ENCODE measurements at regions not wholly inside any gene's neighbourhood (a gene's known extent, or its start where the extent isn't known, plus 50 kb on each side); places are given as distances from the start of the nearest gene placed in this dataset.

DNA sequence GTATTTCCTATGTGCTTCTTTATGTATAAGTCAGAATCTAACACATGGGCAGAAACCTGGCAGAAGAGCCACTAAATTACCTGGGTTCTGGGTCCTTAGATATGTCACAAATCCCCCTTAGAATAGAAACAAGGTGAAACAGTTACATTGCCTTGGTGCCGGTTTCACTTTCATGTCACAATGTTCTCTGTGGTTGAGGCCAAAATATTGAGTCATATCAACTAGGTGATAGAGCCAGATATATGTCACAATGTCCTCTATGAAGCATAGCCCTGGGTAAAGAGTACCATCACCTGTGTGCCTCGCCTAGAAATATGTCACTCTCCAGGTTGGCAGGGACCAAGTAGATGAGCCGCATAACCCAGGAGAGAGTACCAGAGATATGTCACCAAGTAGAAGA, 899.8 kb upstream of the TSPY4 start (continued):
- TF ChIP-seq, protein P1, sequence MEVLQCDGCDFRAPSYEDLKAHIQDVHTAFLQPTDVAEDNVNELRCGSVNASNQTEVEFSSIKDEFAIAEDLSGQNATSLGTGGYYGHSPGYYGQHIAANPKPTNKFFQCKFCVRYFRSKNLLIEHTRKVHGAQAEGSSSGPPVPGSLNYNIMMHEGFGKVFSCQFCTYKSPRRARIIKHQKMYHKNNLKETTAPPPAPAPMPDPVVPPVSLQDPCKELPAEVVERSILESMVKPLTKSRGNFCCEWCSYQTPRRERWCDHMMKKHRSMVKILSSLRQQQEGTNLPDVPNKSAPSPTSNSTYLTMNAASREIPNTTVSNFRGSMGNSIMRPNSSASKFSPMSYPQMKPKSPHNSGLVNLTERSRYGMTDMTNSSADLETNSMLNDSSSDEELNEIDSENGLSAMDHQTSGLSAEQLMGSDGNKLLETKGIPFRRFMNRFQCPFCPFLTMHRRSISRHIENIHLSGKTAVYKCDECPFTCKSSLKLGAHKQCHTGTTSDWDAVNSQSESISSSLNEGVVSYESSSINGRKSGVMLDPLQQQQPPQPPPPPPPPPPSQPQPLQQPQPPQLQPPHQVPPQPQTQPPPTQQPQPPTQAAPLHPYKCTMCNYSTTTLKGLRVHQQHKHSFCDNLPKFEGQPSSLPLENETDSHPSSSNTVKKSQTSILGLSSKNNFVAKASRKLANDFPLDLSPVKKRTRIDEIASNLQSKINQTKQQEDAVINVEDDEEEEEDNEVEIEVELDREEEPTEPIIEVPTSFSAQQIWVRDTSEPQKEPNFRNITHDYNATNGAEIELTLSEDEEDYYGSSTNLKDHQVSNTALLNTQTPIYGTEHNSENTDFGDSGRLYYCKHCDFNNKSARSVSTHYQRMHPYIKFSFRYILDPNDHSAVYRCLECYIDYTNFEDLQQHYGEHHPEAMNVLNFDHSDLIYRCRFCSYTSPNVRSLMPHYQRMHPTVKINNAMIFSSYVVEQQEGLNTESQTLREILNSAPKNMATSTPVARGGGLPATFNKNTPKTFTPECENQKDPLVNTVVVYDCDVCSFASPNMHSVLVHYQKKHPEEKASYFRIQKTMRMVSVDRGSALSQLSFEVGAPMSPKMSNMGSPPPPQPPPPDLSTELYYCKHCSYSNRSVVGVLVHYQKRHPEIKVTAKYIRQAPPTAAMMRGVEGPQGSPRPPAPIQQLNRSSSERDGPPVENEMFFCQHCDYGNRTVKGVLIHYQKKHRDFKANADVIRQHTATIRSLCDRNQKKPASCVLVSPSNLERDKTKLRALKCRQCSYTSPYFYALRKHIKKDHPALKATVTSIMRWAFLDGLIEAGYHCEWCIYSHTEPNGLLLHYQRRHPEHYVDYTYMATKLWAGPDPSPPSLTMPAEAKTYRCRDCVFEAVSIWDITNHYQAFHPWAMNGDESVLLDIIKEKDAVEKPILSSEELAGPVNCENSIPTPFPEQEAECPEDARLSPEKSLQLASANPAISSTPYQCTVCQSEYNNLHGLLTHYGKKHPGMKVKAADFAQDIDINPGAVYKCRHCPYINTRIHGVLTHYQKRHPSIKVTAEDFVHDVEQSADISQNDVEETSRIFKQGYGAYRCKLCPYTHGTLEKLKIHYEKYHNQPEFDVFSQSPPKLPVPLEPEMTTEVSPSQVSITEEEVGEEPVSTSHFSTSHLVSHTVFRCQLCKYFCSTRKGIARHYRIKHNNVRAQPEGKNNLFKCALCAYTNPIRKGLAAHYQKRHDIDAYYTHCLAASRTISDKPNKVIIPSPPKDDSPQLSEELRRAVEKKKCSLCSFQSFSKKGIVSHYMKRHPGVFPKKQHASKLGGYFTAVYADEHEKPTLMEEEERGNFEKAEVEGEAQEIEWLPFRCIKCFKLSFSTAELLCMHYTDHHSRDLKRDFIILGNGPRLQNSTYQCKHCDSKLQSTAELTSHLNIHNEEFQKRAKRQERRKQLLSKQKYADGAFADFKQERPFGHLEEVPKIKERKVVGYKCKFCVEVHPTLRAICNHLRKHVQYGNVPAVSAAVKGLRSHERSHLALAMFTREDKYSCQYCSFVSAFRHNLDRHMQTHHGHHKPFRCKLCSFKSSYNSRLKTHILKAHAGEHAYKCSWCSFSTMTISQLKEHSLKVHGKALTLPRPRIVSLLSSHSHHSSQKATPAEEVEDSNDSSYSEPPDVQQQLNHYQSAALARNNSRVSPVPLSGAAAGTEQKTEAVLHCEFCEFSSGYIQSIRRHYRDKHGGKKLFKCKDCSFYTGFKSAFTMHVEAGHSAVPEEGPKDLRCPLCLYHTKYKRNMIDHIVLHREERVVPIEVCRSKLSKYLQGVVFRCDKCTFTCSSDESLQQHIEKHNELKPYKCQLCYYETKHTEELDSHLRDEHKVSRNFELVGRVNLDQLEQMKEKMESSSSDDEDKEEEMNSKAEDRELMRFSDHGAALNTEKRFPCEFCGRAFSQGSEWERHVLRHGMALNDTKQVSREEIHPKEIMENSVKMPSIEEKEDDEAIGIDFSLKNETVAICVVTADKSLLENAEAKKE (CRISPR knock-in tag; IDR thresholded peaks at IDR 0.05): no peak
- TF ChIP-seq CREB1 (CRISPR knock-in tag; IDR thresholded peaks at IDR 0.05; ENCODE audit: low read depth) (no peak), JUNB (IDR thresholded peaks at IDR 0.05; ENCODE audit: unreplicated experiment) (no peak)

DNA sequence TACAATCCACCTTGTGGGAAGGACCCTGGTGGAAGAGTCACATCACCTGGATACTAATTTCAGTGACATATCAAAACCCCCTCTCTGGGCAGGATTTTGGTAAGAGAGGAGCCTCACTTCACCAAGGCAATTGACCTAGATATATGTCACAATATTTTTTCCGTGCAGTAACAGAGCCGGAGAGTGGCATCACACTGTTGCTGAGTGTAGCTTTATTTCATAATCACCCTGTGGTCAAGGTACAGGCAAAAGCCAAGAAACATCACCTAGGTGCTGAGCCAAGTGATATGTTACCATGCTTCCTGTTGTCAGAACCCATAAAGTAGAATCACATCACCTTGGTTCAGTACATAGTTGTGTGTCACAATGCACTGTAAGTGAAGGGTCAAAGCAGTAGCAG, 895.2 kb upstream of the TSPY4 start:
- no peaks in the 10 kb centered on the region for H3K27me3 Mint-ChIP-seq (ENCODE audit: insufficient read depth, low read depth, poor library complexity)
- no peak overlapping the region for H2AFZ ChIP-seq
- peaks cover 77% of the 10 kb centered on the region for H3K9me3 Mint-ChIP-seq
- H3K9me2 ChIP-seq (ENCODE audit: insufficient read depth): no peaks in the 10 kb centered on the region
- no peaks in the 10 kb centered on the region for H4K20me1 ChIP-seq (replicated peaks; ENCODE audit: insufficient read depth)
- no peak overlapping the region for H3K4me2 ChIP-seq
- no peak overlapping the region for H3K27ac Mint-ChIP-seq
- no peaks in the 10 kb centered on the region for H3K36me3 ChIP-seq (ENCODE audit: insufficient read depth)
- DNase-seq (ENCODE audit: low spot score) (no peak), ATAC-seq (no peak)
- no peaks in the 10 kb centered on the region for H3F3A ChIP-seq (replicated peaks; ENCODE audit: low read depth)
- no peak overlapping the region for H3K4me3 Mint-ChIP-seq
- H3K4me1 Mint-ChIP-seq: no peaks in the 10 kb centered on the region
- no peaks in the 10 kb centered on the region for H3K79me2 ChIP-seq (replicated peaks; ENCODE audit: insufficient read depth)
- no peaks in the 10 kb centered on the region for H3K36me3 Mint-ChIP-seq (ENCODE audit: low read depth)
- H3K27ac ChIP-seq (ENCODE audit: low read depth): no peak overlapping the region
- no peaks in the 10 kb centered on the region for H3K4me1 ChIP-seq (ENCODE audit: insufficient read depth)
- H3K27me3 ChIP-seq (ENCODE audit: insufficient read depth): no peaks in the 10 kb centered on the region
- H3K4me3 ChIP-seq: no peak overlapping the region
- TF ChIP-seq, protein P2, sequence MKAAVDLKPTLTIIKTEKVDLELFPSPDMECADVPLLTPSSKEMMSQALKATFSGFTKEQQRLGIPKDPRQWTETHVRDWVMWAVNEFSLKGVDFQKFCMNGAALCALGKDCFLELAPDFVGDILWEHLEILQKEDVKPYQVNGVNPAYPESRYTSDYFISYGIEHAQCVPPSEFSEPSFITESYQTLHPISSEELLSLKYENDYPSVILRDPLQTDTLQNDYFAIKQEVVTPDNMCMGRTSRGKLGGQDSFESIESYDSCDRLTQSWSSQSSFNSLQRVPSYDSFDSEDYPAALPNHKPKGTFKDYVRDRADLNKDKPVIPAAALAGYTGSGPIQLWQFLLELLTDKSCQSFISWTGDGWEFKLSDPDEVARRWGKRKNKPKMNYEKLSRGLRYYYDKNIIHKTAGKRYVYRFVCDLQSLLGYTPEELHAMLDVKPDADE (IDR thresholded peaks at IDR 0.05): no peak
- TF ChIP-seq EZH2 (IDR thresholded peaks at IDR 0.05; ENCODE audit: low read depth, unreplicated experiment) (no peak), STAT1 (IDR thresholded peaks at IDR 0.05; ENCODE audit: unreplicated experiment) (no peak), ZNF114 (CRISPR knock-in tag; IDR thresholded peaks at IDR 0.05) (no peak), REST (IDR thresholded peaks at IDR 0.05; ENCODE audit: unreplicated experiment) (no peak), POLR2AphosphoS5 (IDR thresholded peaks at IDR 0.05; ENCODE audit: low read depth) (no peak)
